T-helper 17 cell (primary cell): ENCODE measurements at regions not wholly inside any gene's neighbourhood (a gene's known extent, or its start where the extent isn't known, plus 50 kb on each side); places are given as distances from the start of the nearest gene placed in this dataset.

Experiments
- ATAC-seq: fragments of 150-1000 bp; cut with Tn5 transposase; 2 replicates; pipeline ENCODE4 v1.10.0; 2021; ENCODE audit warnings: mild to moderate bottlenecking, moderate library complexity
- DNase-seq, 3 donors: peaks; one replicate each; pipeline versions ENCODE4 v3.0.0 to v3.0.0-alpha.2; 2020 to 2021
- H3K9me3 ChIP-seq: one replicate; pipeline ENCODE4 v1.7.0; 2013; ENCODE audit warnings: low read length, mild to moderate bottlenecking; ENCODE audit not compliant: control insufficient read depth, poor library complexity, severe bottlenecking
- H3K27ac Mint-ChIP-seq: one replicate; pipeline ENCODE4 v1.8.0; 2022; ENCODE audit warnings: mild to moderate bottlenecking, moderate library complexity, mixed read lengths
- H3K27me3 Mint-ChIP-seq: one replicate; pipeline ENCODE4 v1.8.0; 2022; ENCODE audit warnings: mixed read lengths
- H3K36me3 Mint-ChIP-seq: one replicate; pipeline ENCODE4 v1.8.0; 2022; ENCODE audit warnings: low read depth, mixed read lengths
- H3K4me1 Mint-ChIP-seq: one replicate; pipeline ENCODE4 v1.8.0; 2022; ENCODE audit warnings: mild to moderate bottlenecking, mixed read lengths
- H3K4me3 Mint-ChIP-seq: one replicate; pipeline ENCODE4 v1.8.0; 2022; ENCODE audit warnings: mild to moderate bottlenecking, moderate library complexity, mixed read lengths

DNA sequence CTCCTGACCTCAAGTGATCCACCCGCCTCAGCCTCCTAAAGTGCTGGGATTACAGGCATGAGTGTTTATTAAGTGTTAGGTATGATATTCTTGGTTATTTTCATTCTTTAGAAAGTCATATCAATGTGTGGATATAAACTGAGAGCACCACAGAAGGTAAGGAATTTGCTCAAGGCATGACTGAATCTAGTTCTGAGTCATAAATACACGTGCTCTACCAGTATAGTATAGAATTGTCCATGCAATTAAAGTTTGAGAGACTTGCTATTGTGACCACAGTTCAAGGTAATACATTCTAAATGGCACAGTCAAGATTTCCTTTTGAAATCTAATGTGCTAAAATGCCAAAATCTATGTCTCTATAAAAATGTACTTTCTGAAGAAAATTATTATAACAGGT lies 401.1 kb upstream of the CHRM3 start:
- no peak for DNase-seq
- no peak overlapping the region for H3K4me3 Mint-ChIP-seq
- no peak for ATAC-seq
- no peaks in the 10 kb centered on the region for H3K27me3 Mint-ChIP-seq
- no peaks in the 10 kb centered on the region for H3K4me1 Mint-ChIP-seq
- H3K9me3 ChIP-seq, result no peaks in the 10 kb centered on the region
- no peak overlapping the region for H3K27ac Mint-ChIP-seq
- no peaks in the 10 kb centered on the region for H3K36me3 Mint-ChIP-seq

DNA sequence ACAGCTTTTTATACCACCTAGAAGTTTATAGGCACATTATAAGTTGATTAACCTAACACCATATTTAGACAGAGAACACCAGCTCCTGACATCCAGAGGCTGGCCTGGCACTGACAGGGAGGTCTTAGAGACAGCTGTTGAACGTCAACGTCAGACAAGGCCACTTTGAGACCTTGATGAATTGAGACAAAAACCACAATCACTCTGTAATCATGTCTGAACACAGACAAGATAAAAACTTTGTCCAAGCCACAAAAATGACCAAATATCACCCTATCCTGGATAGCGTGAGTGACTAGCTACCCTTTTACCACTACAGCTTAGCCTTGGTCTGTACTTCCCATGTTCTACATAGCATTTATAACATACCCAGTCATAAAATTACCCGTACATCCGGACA lies 403.6 kb upstream of the CHRM3 start:
- no peaks in the 10 kb centered on the region for H3K27me3 Mint-ChIP-seq
- DNase-seq, result no peak

GRCh38 chr1:238981317-238981933 lies 404.9 kb upstream of the CHRM3 start:
- H3K27ac Mint-ChIP-seq, result no peak overlapping the region

More for the DNA sequence above, 403.6 kb upstream of the CHRM3 start:
- no peaks in the 10 kb centered on the region for H3K4me1 Mint-ChIP-seq
- no peak overlapping the region for H3K4me3 Mint-ChIP-seq
- ATAC-seq, result no peak
- no peak overlapping the region for H3K27ac Mint-ChIP-seq
- no peaks in the 10 kb centered on the region for H3K9me3 ChIP-seq
- H3K36me3 Mint-ChIP-seq, result no peaks in the 10 kb centered on the region

DNA sequence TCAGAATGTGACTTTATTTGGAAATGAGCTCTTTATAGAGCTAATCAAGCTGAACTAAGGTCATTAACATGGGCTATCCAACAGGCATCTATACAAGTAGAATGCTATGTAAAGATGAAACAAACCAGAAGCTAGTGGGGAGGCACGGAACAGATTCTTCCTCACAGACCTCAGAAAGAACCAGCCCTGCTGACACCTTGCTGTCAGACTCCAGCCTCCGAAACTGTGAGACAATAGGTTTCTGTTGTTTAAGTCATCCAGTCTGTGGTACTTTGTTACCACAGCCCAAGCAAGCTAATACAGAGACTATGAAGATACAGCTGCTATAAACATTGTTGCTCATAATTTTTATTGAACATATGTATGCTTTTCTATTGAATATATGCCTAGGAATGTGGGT lies 406.3 kb upstream of the CHRM3 start:
- Mint-ChIP-seq H3K4me3 (no peak overlapping the region), H3K27ac (no peak overlapping the region), H3K36me3 (no peaks in the 10 kb centered on the region), H3K27me3 (no peaks in the 10 kb centered on the region), H3K4me1 (no peaks in the 10 kb centered on the region)
- H3K9me3 ChIP-seq, result no peaks in the 10 kb centered on the region
- no peak for ATAC-seq
- DNase-seq, result no peak

More at GRCh38 chr1:238981317-238981933, 404.9 kb upstream of the CHRM3 start:
- no peaks in the 10 kb centered on the region for H3K27me3 Mint-ChIP-seq
- no peak overlapping the region for H3K4me3 Mint-ChIP-seq
- no peaks in the 10 kb centered on the region for H3K36me3 Mint-ChIP-seq
- no peaks in the 10 kb centered on the region for H3K4me1 Mint-ChIP-seq
- DNase-seq, result no peak
- H3K9me3 ChIP-seq, result no peaks in the 10 kb centered on the region
- ATAC-seq, result no peak

GRCh38 chr1:238964631-238965030 lies 421.7 kb upstream of the CHRM3 start:
- H3K4me3 Mint-ChIP-seq, result no peak overlapping the region
- H3K9me3 ChIP-seq, result no peaks in the 10 kb centered on the region
- no peaks in the 10 kb centered on the region for H3K4me1 Mint-ChIP-seq
- no peak overlapping the region for H3K27ac Mint-ChIP-seq
- H3K27me3 Mint-ChIP-seq, result no peaks in the 10 kb centered on the region
- H3K36me3 Mint-ChIP-seq, result no peaks in the 10 kb centered on the region
- no peak for ATAC-seq
- DNase-seq, result no peak

DNA sequence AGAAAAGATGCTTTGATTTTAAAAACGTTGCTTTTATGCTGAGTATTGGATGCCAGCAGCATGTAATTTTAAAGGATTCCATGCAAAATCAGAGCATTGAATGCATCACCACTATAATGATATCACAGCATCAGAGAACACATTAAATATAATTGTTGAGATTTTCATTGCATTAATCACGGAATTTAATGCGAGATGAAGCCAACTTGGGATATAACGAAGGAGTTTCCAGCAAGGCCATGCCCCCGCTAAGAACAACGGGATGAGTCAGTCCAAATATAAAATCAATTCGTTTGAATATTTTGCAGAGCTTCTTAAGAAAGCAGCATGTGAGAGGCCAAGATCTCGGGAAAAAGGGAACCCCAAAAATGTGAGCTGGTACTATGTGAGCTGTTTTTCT lies 423.4 kb upstream of the CHRM3 start:
- Mint-ChIP-seq H3K27me3 (no peaks in the 10 kb centered on the region), H3K4me3 (no peak overlapping the region), H3K36me3 (no peaks in the 10 kb centered on the region), H3K4me1 (no peaks in the 10 kb centered on the region), H3K27ac (no peak overlapping the region)
- no peaks in the 10 kb centered on the region for H3K9me3 ChIP-seq
- DNase-seq (no peak), ATAC-seq (no peak)

DNA sequence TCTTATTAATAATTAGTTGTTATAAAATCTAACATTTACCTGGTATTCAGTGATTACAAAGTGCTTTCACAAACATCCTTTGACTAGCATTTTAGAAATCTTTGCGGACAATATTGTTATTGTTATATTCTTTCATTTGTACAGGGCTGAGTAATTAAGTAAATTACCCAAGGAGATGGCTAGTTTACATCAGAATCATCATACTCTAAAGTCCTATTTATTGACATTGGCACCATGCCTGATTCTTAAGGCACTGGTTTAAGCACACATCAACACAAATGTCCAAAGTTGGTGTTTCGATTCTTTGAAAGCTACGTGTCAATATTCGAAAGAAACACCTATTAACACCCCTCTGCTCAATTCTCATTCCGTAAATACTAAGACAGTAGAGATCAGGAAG lies 424.6 kb upstream of the CHRM3 start:
- no peaks in the 10 kb centered on the region for H3K4me1 Mint-ChIP-seq
- no peak overlapping the region for H3K27ac Mint-ChIP-seq
- ATAC-seq (no peak), DNase-seq (no peak)
- H3K9me3 ChIP-seq, result no peaks in the 10 kb centered on the region
- H3K4me3 Mint-ChIP-seq, result no peak overlapping the region
- H3K27me3 Mint-ChIP-seq, result no peaks in the 10 kb centered on the region
- H3K36me3 Mint-ChIP-seq, result no peaks in the 10 kb centered on the region

- H3K4me1 Mint-ChIP-seq, result no peaks in the 10 kb centered on the region
- no peak overlapping the region for H3K4me3 Mint-ChIP-seq
- DNase-seq, result no peak
- no peaks in the 10 kb centered on the region for H3K9me3 ChIP-seq
- no peak overlapping the region for H3K27ac Mint-ChIP-seq
- H3K36me3 Mint-ChIP-seq, result no peaks in the 10 kb centered on the region
- no peak for ATAC-seq
- H3K27me3 Mint-ChIP-seq, result no peaks in the 10 kb centered on the region
Measured at GRCh38 chr1:238960071-238960470, 426.3 kb upstream of the CHRM3 start.

- H3K27me3 Mint-ChIP-seq, result no peaks in the 10 kb centered on the region
Measured at GRCh38 chr1:238955934-238956333, 430.4 kb upstream of the CHRM3 start.

GRCh38 chr1:238954865-238955264 lies 431.5 kb upstream of the CHRM3 start:
- no peak for DNase-seq
- no peak overlapping the region for H3K4me3 Mint-ChIP-seq
- H3K36me3 Mint-ChIP-seq, result no peaks in the 10 kb centered on the region
- no peak overlapping the region for H3K27ac Mint-ChIP-seq
- H3K9me3 ChIP-seq, result no peaks in the 10 kb centered on the region
- no peaks in the 10 kb centered on the region for H3K27me3 Mint-ChIP-seq
- H3K4me1 Mint-ChIP-seq, result no peaks in the 10 kb centered on the region
- no peak for ATAC-seq

More at GRCh38 chr1:238955934-238956333, 430.4 kb upstream of the CHRM3 start:
- DNase-seq (no peak), ATAC-seq (no peak)
- Mint-ChIP-seq H3K27ac (no peak overlapping the region), H3K4me3 (no peak overlapping the region), H3K4me1 (no peaks in the 10 kb centered on the region), H3K36me3 (no peaks in the 10 kb centered on the region)
- H3K9me3 ChIP-seq, result no peaks in the 10 kb centered on the region

GRCh38 chr1:238953448-238954010 lies 432.8 kb upstream of the CHRM3 start:
- H3K27ac Mint-ChIP-seq, result no peak overlapping the region
- H3K4me1 Mint-ChIP-seq, result no peaks in the 10 kb centered on the region
- H3K9me3 ChIP-seq, result no peaks in the 10 kb centered on the region
- H3K27me3 Mint-ChIP-seq, result no peaks in the 10 kb centered on the region
- DNase-seq (no peak), ATAC-seq (no peak)
- no peak overlapping the region for H3K4me3 Mint-ChIP-seq
- H3K36me3 Mint-ChIP-seq, result no peaks in the 10 kb centered on the region

- Mint-ChIP-seq H3K27ac (no peak overlapping the region), H3K36me3 (no peaks in the 10 kb centered on the region), H3K4me3 (no peak overlapping the region), H3K4me1 (no peaks in the 10 kb centered on the region), H3K27me3 (no peaks in the 10 kb centered on the region)
- H3K9me3 ChIP-seq, result no peaks in the 10 kb centered on the region
- ATAC-seq (no peak), DNase-seq (no peak)
Measured at GRCh38 chr1:238951809-238952208, 434.6 kb upstream of the CHRM3 start.

DNA sequence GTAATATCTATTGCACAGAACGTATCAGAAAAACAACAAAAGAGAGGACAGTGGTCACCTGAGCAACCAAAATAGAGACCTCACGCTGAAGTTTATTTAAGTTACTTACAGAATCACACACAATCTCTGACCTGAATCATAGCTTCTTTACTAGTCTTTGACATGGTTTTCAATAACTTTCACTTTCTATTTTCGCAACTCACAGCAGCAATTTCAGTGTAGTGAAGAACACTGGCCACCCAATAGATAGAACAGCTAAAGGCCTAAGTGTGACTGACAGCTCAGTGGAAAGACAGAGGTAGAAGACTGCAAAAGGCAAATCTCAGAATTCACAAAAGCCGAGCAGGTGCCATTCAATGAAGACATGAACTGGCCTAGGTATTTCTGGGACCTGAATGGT lies 435.6 kb upstream of the CHRM3 start:
- DNase-seq (no peak), ATAC-seq (no peak)
- Mint-ChIP-seq H3K4me1 (no peaks in the 10 kb centered on the region), H3K27me3 (no peaks in the 10 kb centered on the region), H3K36me3 (no peaks in the 10 kb centered on the region), H3K27ac (no peak overlapping the region), H3K4me3 (no peak overlapping the region)
- no peaks in the 10 kb centered on the region for H3K9me3 ChIP-seq

DNA sequence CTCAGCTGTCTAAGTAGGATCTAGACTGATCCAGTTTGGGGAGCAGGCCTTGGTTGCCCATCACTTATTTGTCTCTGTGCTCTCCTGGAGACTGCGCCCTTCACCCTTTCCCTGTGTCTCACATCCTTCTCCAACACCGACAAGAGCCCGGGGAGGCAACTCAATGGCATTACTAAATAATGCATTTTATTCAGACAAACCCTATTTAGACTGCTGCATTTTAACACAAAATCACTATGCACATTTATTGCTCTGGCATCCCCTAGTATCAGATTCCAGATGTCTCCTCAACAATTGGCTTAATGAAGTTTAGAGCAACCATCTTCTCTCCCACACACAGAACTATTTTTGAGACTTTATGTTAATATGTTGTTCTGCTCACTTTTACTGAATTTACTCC lies 436.4 kb upstream of the CHRM3 start:
- Mint-ChIP-seq H3K27me3 (no peaks in the 10 kb centered on the region), H3K36me3 (no peaks in the 10 kb centered on the region)
- no peak for ATAC-seq

More for the DNA sequence above, 436.4 kb upstream of the CHRM3 start:
- no peak for DNase-seq
- Mint-ChIP-seq H3K4me1 (no peaks in the 10 kb centered on the region), H3K4me3 (no peak overlapping the region), H3K27ac (no peak overlapping the region)
- H3K9me3 ChIP-seq, result no peaks in the 10 kb centered on the region
